ENCODE measurements at regions not wholly inside any gene's neighbourhood (a gene's known extent, or its start where the extent isn't known, plus 50 kb on each side); places are given as distances from the start of the nearest gene placed in this dataset.
"Not testable (repeated sequence)": the region's sequence is repeated elsewhere in the genome, so short reads cannot be mapped to it uniquely, and the experiment has no call there.

GRCh38 chr10:3665316-3665908 is 119.6 kb downstream of the KLF6 start:
- DNase-seq (ENCODE audit: extremely low spot score, insufficient read length, low read depth) (no peak), FAIRE-seq (no peak)

- DNase-seq (ENCODE audit: extremely low spot score, insufficient read length, low read depth) (no peak), FAIRE-seq (no peak)
These were observed 122.2 kb downstream of the KLF6 start for GRCh38 chr10:3662775-3663174.

- FAIRE-seq = no peak
- DNase-seq (ENCODE audit: extremely low spot score, insufficient read length, low read depth) = no peak
These were observed 123.7 kb downstream of the KLF6 start for GRCh38 chr10:3661271-3661670.

- no peak for DNase-seq (ENCODE audit: extremely low spot score, insufficient read length, low read depth)
- no peak for FAIRE-seq
These were observed 124.3 kb downstream of the KLF6 start for GRCh38 chr10:3660753-3661152.

- DNase-seq (ENCODE audit: extremely low spot score, insufficient read length, low read depth) = no peak
- FAIRE-seq = no peak
These were observed 125.6 kb downstream of the KLF6 start for GRCh38 chr10:3659203-3659917.

GRCh38 chr10:3658766-3659165 is 126.2 kb downstream of the KLF6 start:
- no peak for DNase-seq (ENCODE audit: extremely low spot score, insufficient read length, low read depth)
- no peak for FAIRE-seq

GRCh38 chr10:3656214-3656613 is 128.8 kb downstream of the KLF6 start:
- FAIRE-seq = no peak
- no peak for DNase-seq (ENCODE audit: extremely low spot score, insufficient read length, low read depth)

GRCh38 chr10:3655528-3655927 is 129.5 kb downstream of the KLF6 start:
- no peak for DNase-seq (ENCODE audit: extremely low spot score, insufficient read length, low read depth)
- FAIRE-seq = no peak

GRCh38 chr10:3654980-3655379 is 130.0 kb downstream of the KLF6 start:
- DNase-seq (ENCODE audit: extremely low spot score, insufficient read length, low read depth) = no peak
- FAIRE-seq = no peak

GRCh38 chr10:3654496-3654895 is 130.5 kb downstream of the KLF6 start:
- FAIRE-seq = no peak
- DNase-seq (ENCODE audit: extremely low spot score, insufficient read length, low read depth) = no peak

- not testable (repeated sequence) for DNase-seq (ENCODE audit: extremely low spot score, insufficient read length, low read depth)
These were observed 131.7 kb downstream of the KLF6 start for GRCh38 chr10:3653303-3653702.

GRCh38 chr10:3652886-3653285 is 132.1 kb downstream of the KLF6 start:
- no peak for FAIRE-seq
- DNase-seq (ENCODE audit: extremely low spot score, insufficient read length, low read depth) = no peak

More at GRCh38 chr10:3653303-3653702, 131.7 kb downstream of the KLF6 start:
- not testable (repeated sequence) for FAIRE-seq

- no peak for FAIRE-seq
- DNase-seq (ENCODE audit: extremely low spot score, insufficient read length, low read depth) = no peak
These were observed 132.9 kb downstream of the KLF6 start for GRCh38 chr10:3651969-3652653.

- no peak for DNase-seq (ENCODE audit: extremely low spot score, insufficient read length, low read depth)
- no peak for FAIRE-seq
These were observed 136.4 kb downstream of the KLF6 start for GRCh38 chr10:3648576-3648975.

GRCh38 chr10:3648170-3648569 is 136.8 kb downstream of the KLF6 start:
- no peak for FAIRE-seq

GRCh38 chr10:3647074-3647473 is 137.9 kb downstream of the KLF6 start:
- FAIRE-seq (peak; percentile 38), DNase-seq (ENCODE audit: extremely low spot score, insufficient read length, low read depth) (no peak)

More at GRCh38 chr10:3648170-3648569, 136.8 kb downstream of the KLF6 start:
- no peak for DNase-seq (ENCODE audit: extremely low spot score, insufficient read length, low read depth)

- DNase-seq (ENCODE audit: extremely low spot score, insufficient read length, low read depth) = no peak
- no peak for FAIRE-seq
These were observed 139.6 kb downstream of the KLF6 start for GRCh38 chr10:3645406-3645805.

- no peak for FAIRE-seq
- DNase-seq (ENCODE audit: extremely low spot score, insufficient read length, low read depth) = no peak
These were observed 144.2 kb downstream of the KLF6 start for GRCh38 chr10:3640816-3641215.

- FAIRE-seq (no peak), DNase-seq (ENCODE audit: extremely low spot score, insufficient read length, low read depth) (no peak)
These were observed 145.5 kb downstream of the KLF6 start for GRCh38 chr10:3639546-3639945.

GRCh38 chr10:3636356-3637181 is 148.4 kb downstream of the KLF6 start:
- FAIRE-seq (no peak), DNase-seq (ENCODE audit: extremely low spot score, insufficient read length, low read depth) (no peak)
